ENCODE measurements at regions not wholly inside any gene's neighbourhood (a gene's known extent, or its start where the extent isn't known, plus 50 kb on each side); places are given as distances from the start of the nearest gene placed in this dataset.

DNA sequence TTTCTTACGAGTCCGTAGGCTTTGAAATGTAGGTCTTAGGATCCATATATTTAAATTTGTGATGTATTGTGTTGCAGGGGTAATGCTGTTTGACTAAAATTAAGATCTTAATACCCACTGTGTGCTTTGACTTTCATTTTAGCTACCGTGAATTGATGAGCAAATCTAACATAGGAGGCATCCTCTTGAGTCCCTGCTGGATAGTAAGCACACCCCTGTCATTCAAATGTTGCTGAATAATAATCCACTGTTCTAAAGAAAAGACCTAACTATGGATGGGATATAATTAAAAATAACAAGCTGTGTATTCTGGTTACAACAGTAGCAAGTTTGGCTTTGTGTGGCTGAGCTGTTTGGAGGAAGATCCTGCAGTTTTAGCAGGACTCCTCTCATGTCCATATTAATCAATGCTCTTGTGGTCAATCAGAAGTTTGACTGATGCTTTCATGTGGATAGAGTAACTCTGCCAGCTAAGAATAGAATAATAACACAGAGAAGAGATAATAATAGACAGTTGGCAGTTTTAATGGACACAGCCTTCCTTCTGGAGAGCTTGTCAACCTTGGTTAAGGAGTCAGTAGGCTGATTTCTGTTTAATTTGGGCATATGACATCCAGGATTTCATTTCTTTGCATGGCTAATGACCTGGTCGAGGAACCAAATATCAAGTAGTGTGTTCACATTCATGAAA lies 148.1 kb upstream of the MIS18BP1 start:
- intact Hi-C loops (cut with micrococcal nuclease) = no loop called here
- no peaks in the 10 kb centered on the region for H3K4me1 Mint-ChIP-seq (ENCODE audit: low read depth)
- DNase-seq (ENCODE audit: low spot score) = no peak
- no peak overlapping the region for H3K27ac Mint-ChIP-seq
- no peaks in the 10 kb centered on the region for H3K9me3 Mint-ChIP-seq
- H3K4me3 Mint-ChIP-seq (ENCODE audit: low read depth) = no peak overlapping the region
- no peaks in the 10 kb centered on the region for H3K36me3 Mint-ChIP-seq (ENCODE audit: low read depth)
- H3K27me3 Mint-ChIP-seq (ENCODE audit: low read depth) = no peaks in the 10 kb centered on the region

DNA sequence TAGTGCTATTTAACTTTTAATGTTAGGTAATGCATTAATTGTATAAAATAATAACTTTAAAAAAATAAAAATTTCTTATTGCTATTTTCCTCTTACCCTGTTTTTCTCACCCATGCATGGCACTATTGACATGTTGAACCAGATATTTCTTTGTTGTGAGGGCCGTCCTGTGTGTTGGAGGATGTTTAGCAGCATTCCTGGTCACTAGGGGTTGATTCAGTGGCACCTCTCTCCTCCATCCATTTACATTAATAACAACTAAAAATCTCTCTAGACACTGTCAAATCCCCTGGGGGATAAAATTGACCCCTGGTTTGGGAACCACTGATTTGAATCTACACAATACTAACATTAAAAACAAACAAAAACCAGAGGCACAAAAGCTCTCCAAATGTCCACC lies 147.5 kb upstream of the MIS18BP1 start:
- H3K27ac Mint-ChIP-seq = no peak overlapping the region
- H3K9me3 Mint-ChIP-seq = peaks cover 4% of the 10 kb centered on the region
- intact Hi-C loops (cut with micrococcal nuclease) = no loop called here
- no peak overlapping the region for H3K4me3 Mint-ChIP-seq (ENCODE audit: low read depth)
- no peaks in the 10 kb centered on the region for H3K27me3 Mint-ChIP-seq (ENCODE audit: low read depth)
- no peaks in the 10 kb centered on the region for H3K4me1 Mint-ChIP-seq (ENCODE audit: low read depth)
- H3K36me3 Mint-ChIP-seq (ENCODE audit: low read depth) = no peaks in the 10 kb centered on the region
- no peak for DNase-seq (ENCODE audit: low spot score)

DNA sequence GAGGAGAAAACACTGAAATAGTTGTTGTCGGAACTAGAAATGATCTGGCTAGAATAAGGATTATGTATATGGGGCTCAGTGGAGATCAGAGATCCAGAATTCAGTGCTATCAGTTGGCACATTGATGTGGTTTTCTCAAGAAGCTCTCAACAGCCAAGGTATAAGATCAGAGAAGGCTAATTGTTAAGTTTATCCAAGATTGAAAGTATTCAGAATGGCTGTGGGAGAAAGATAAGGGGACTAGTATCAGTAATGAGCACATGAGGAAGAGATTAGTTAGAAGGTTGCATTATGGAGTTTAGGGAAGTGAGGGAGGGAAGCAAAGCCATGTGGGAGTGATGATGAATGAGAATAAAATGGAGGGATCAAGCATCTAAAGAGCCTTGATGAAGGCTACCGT lies 128.1 kb upstream of the MIS18BP1 start:
- intact Hi-C loops (cut with micrococcal nuclease) = no loop called here
- no peaks in the 10 kb centered on the region for H3K4me1 Mint-ChIP-seq (ENCODE audit: low read depth)
- no peak overlapping the region for H3K4me3 Mint-ChIP-seq (ENCODE audit: low read depth)
- no peaks in the 10 kb centered on the region for H3K36me3 Mint-ChIP-seq (ENCODE audit: low read depth)
- no peaks in the 10 kb centered on the region for H3K27me3 Mint-ChIP-seq (ENCODE audit: low read depth)
- DNase-seq (ENCODE audit: low spot score) = no peak
- H3K27ac Mint-ChIP-seq = no peak overlapping the region
- H3K9me3 Mint-ChIP-seq = no peaks in the 10 kb centered on the region

DNA sequence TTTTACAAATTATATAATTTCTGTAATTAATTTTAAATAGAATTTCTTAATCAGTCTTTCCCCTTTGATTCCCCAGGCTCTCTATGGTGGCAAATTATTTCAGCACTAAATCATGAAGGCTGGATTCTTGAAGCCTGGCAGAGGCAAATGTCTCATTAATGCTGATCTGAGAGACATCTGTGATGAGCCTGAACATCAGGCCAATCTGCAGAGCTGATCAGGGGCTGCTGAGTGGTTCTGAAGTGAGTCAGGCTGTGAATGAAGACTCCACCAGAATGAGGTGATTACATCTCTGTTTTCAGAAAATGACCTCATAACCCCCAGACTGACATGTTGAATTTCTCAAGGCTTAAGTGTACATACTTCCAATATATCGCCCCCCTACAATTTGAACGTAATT lies 124.2 kb upstream of the MIS18BP1 start:
- H3K27ac Mint-ChIP-seq = no peak overlapping the region
- H3K27me3 Mint-ChIP-seq (ENCODE audit: low read depth) = no peaks in the 10 kb centered on the region
- no peak for DNase-seq (ENCODE audit: low spot score)
- H3K9me3 Mint-ChIP-seq = no peaks in the 10 kb centered on the region
- intact Hi-C loops (cut with micrococcal nuclease) = no loop called here
- H3K4me3 Mint-ChIP-seq (ENCODE audit: low read depth) = no peak overlapping the region
- H3K4me1 Mint-ChIP-seq (ENCODE audit: low read depth) = no peaks in the 10 kb centered on the region
- no peaks in the 10 kb centered on the region for H3K36me3 Mint-ChIP-seq (ENCODE audit: low read depth)

DNA sequence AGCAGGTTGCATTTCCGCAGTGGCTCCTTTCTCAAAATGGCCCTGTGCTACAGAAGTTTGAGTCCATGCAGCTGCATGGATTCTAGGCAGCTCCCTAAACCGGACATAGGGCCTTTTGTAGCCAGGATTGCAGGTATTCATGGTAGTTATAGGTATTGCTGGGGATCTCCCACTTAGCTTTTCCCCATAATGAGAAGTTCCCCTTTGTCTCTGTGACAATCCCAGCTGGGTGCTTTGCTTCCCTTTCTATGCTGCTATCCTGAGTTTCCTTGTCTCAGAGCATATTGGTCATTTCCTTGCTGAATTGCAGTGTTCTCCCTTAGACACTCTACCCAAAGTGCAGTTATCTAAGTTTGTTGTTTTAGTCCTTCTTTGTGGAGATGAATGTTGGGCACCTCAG lies 120.9 kb upstream of the MIS18BP1 start:
- Mint-ChIP-seq H3K4me1 (ENCODE audit: low read depth) (no peaks in the 10 kb centered on the region), H3K9me3 (no peaks in the 10 kb centered on the region), H3K36me3 (ENCODE audit: low read depth) (no peaks in the 10 kb centered on the region), H3K27ac (no peak overlapping the region), H3K27me3 (ENCODE audit: low read depth) (no peaks in the 10 kb centered on the region), H3K4me3 (ENCODE audit: low read depth) (no peak overlapping the region)
- no peak for DNase-seq (ENCODE audit: low spot score)
- intact Hi-C loops (cut with micrococcal nuclease) = no loop called here

DNA sequence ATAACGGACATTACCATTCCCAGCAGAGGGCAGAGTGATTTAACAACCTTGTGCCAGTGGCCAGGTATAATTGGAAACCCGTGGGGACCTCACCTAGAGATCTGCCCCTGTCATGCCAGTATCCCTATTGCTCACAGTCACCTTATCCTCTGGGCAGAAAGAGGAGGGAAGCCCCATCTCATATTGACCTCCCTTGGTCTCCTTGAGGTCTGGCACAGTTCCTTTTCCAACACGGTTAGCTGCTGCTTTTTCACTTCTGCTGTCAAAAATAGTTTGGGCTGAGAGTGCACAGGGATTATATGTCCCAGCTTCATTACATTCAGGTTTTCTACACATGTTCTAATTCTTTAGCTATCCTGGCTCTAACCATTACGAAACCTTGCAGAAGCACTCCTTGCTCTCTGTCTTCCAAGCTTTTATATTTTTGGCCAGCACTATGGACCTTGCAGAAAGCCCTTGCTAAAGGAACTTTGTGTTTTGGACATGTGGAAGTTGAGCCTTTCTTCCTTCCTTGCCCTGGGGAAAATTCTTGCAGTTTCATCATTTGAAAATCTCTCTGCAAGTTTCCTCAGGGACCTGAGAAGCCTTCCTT lies 111.7 kb upstream of the MIS18BP1 start:
- H3K4me1 Mint-ChIP-seq (ENCODE audit: low read depth) = no peaks in the 10 kb centered on the region
- H3K9me3 Mint-ChIP-seq = no peaks in the 10 kb centered on the region
- intact Hi-C loops (cut with micrococcal nuclease) = no loop called here
- H3K27me3 Mint-ChIP-seq (ENCODE audit: low read depth) = no peaks in the 10 kb centered on the region
- H3K27ac Mint-ChIP-seq = no peak overlapping the region
- H3K36me3 Mint-ChIP-seq (ENCODE audit: low read depth) = no peaks in the 10 kb centered on the region
- DNase-seq (ENCODE audit: low spot score) = no peak
- H3K4me3 Mint-ChIP-seq (ENCODE audit: low read depth) = no peak overlapping the region

DNA sequence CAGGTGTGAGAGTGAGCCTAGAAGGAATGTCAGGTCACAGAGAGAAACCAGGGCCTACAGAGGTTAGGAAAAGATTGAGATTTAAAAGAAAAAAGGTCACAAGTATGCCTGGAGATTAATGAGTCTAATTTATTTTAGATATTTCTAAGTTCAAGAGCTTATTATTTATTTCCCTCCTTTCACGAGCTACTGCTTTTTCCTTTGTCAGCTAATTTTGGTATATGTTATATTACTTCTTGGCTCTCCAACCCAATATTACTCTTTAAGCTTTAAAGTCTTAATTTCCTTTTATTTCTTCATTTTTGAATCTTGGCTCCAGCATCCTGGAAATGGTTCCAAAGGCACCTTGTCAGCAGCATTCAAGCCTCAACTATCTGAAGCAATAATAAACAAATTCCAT lies 109.5 kb upstream of the MIS18BP1 start:
- H3K27ac Mint-ChIP-seq = no peak overlapping the region
- H3K36me3 Mint-ChIP-seq (ENCODE audit: low read depth) = no peaks in the 10 kb centered on the region
- DNase-seq (ENCODE audit: low spot score) = no peak
- no peaks in the 10 kb centered on the region for H3K27me3 Mint-ChIP-seq (ENCODE audit: low read depth)
- no peaks in the 10 kb centered on the region for H3K4me1 Mint-ChIP-seq (ENCODE audit: low read depth)
- H3K4me3 Mint-ChIP-seq (ENCODE audit: low read depth) = no peak overlapping the region
- H3K9me3 Mint-ChIP-seq = no peaks in the 10 kb centered on the region
- intact Hi-C loops (cut with micrococcal nuclease) = no loop called here

DNA sequence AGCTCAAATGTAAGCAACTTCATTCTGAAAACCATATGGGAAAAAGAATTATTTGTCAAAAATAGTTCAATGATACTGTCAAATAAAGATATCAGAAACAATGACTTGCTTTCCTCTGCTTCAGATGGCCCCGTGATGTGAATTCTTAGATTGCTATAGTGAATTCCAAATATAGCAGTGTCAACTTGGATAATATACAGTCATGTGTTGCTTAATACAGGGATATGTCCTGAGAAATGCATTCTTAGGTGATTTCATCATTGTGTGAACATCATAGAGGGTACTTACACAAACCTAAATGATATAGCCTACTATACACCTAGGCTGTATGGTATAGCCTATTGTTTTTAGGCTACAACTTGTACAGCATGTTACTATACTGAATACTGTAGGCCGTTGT lies 108.7 kb upstream of the MIS18BP1 start:
- intact Hi-C loops (cut with micrococcal nuclease) = no loop called here
- Mint-ChIP-seq H3K36me3 (ENCODE audit: low read depth) (no peaks in the 10 kb centered on the region), H3K9me3 (no peaks in the 10 kb centered on the region), H3K27me3 (ENCODE audit: low read depth) (no peaks in the 10 kb centered on the region), H3K4me3 (ENCODE audit: low read depth) (no peak overlapping the region), H3K4me1 (ENCODE audit: low read depth) (no peaks in the 10 kb centered on the region), H3K27ac (no peak overlapping the region)
- DNase-seq (ENCODE audit: low spot score) = no peak

DNA sequence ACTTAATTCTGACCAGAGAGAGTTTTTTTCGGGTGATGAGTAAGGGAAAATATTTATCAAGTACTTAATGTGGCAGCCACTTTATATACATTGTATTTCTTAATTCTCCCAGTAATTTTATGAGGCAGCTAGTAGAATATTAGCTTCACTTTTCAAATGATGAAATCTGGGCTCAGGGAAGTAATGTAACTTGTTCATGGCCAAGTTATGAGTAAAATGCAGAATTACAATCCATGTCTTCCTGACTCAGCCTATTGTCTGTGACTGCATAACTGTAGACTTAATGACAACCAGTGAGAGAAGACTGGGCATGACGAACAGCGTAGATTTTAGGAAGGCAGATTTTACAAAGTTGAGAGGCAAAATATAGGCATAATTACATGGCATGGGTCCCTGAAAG lies 106.7 kb upstream of the MIS18BP1 start:
- no peak for DNase-seq (ENCODE audit: low spot score)
- Mint-ChIP-seq H3K9me3 (no peaks in the 10 kb centered on the region), H3K4me3 (ENCODE audit: low read depth) (no peak overlapping the region), H3K27me3 (ENCODE audit: low read depth) (no peaks in the 10 kb centered on the region), H3K4me1 (ENCODE audit: low read depth) (no peaks in the 10 kb centered on the region), H3K36me3 (ENCODE audit: low read depth) (no peaks in the 10 kb centered on the region), H3K27ac (no peak overlapping the region)
- intact Hi-C loops (cut with micrococcal nuclease) = no loop called here

DNA sequence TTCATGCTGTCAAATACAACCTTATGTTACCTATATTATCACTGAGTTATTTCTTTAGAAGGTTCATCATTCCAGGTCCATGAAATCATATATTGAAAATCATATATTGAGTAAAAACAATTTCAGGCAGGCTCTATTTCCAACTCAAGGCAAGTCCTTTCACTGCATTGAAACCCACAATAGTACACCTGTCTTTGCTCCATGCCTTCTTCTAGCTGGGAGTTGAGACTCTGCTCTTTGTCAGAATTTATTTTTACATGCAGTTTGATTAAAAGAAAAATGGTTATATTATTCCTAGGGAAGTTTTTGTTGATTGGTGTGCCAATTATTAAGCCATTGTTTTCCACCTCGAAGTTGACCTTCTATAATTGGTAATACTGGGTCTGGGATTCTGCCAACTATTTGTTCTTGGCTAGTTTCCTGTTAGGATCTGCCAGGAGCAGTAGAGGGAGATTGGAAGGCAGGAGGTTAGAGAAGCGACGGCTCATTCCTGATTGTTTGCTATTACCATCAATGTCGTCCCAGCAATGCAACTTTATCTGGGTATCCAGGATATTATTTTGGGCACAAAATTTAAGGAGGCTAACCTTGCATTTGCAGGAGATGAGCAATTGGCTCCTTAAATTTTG lies 79.5 kb upstream of the MIS18BP1 start:
- DNase-seq (ENCODE audit: low spot score) = no peak
- H3K9me3 Mint-ChIP-seq = peaks cover 13% of the 10 kb centered on the region
- intact Hi-C loops (cut with micrococcal nuclease) = no loop called here
- no peak overlapping the region for H3K4me3 Mint-ChIP-seq (ENCODE audit: low read depth)
- H3K36me3 Mint-ChIP-seq (ENCODE audit: low read depth) = no peaks in the 10 kb centered on the region
- H3K27ac Mint-ChIP-seq = no peak overlapping the region
- no peaks in the 10 kb centered on the region for H3K4me1 Mint-ChIP-seq (ENCODE audit: low read depth)
- no peaks in the 10 kb centered on the region for H3K27me3 Mint-ChIP-seq (ENCODE audit: low read depth)

DNA sequence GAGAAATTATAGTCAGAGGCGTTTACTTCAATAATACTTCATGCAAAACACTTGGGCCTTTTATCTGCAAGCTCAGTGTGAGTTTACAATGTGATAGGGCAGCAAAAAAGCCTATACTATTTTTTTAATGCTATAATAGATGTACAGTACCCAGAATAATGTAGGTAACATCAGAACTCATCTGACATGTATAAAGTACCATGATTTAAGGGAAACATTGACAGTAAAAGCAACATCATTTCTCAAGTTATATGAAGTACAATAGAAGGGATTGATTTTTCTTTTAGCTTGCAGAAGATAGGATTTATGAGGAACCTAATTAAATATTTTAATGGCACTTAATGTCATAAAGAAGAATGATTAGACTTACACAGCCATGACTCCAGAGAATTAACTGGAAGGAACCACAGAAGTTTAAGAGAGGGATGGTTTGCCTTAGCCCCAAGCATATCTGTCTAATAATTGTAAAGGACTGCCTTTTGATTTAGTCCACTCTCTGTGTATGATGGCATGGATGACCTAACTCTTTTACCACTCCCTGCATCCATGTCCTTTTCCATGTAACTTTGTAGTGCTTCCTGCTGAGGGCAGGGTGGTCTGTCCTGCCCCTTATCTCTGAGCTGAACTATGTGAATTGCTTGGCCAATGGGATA lies 55.9 kb upstream of the MIS18BP1 start:
- H3K4me1 Mint-ChIP-seq (ENCODE audit: low read depth) = no peaks in the 10 kb centered on the region
- intact Hi-C loops (cut with micrococcal nuclease) = no loop called here
- H3K9me3 Mint-ChIP-seq = no peaks in the 10 kb centered on the region
- H3K36me3 Mint-ChIP-seq (ENCODE audit: low read depth) = no peaks in the 10 kb centered on the region
- no peak overlapping the region for H3K27ac Mint-ChIP-seq
- DNase-seq (ENCODE audit: low spot score) = no peak
- no peak overlapping the region for H3K4me3 Mint-ChIP-seq (ENCODE audit: low read depth)
- H3K27me3 Mint-ChIP-seq (ENCODE audit: low read depth) = no peaks in the 10 kb centered on the region
